ENCODE measurements at regions not wholly inside any gene's neighbourhood (a gene's known extent, or its start where the extent isn't known, plus 50 kb on each side); places are given as distances from the start of the nearest gene placed in this dataset.

- H3K36me3 ChIP-seq (ENCODE audit: insufficient read depth, low read length) = no peaks in the 10 kb centered on the region
- no peaks in the 10 kb centered on the region for H3K4me1 ChIP-seq (ENCODE audit: insufficient read depth, low read length)
- H3K9me3 ChIP-seq (ENCODE audit: control insufficient read depth, insufficient read depth, low read length) = no peaks in the 10 kb centered on the region
- H3K9ac ChIP-seq (ENCODE audit: low read depth, low read length) = no peak overlapping the region
Observed at GRCh38 chr3:110063178-110063577, 725.8 kb upstream of the DPPA4 start.

GRCh38 chr3:110066206-110066605 is 728.9 kb upstream of the DPPA4 start:
- H3K4me1 ChIP-seq (ENCODE audit: insufficient read depth, low read length) = no peaks in the 10 kb centered on the region
- H3K36me3 ChIP-seq (ENCODE audit: insufficient read depth, low read length) = no peaks in the 10 kb centered on the region
- H3K9ac ChIP-seq (ENCODE audit: low read depth, low read length) = no peak overlapping the region
- H3K9me3 ChIP-seq (ENCODE audit: control insufficient read depth, insufficient read depth, low read length) = no peaks in the 10 kb centered on the region

GRCh38 chr3:110067527-110067926 is 730.2 kb upstream of the DPPA4 start:
- Histone ChIP-seq H3K4me1 (ENCODE audit: insufficient read depth, low read length) (no peaks in the 10 kb centered on the region), H3K9me3 (ENCODE audit: control insufficient read depth, insufficient read depth, low read length) (no peaks in the 10 kb centered on the region), H3K36me3 (ENCODE audit: insufficient read depth, low read length) (no peaks in the 10 kb centered on the region), H3K9ac (ENCODE audit: low read depth, low read length) (no peak overlapping the region)

- Histone ChIP-seq H3K9ac (ENCODE audit: low read depth, low read length) (no peak overlapping the region), H3K4me1 (ENCODE audit: insufficient read depth, low read length) (no peaks in the 10 kb centered on the region), H3K36me3 (ENCODE audit: insufficient read depth, low read length) (no peaks in the 10 kb centered on the region), H3K9me3 (ENCODE audit: control insufficient read depth, insufficient read depth, low read length) (no peaks in the 10 kb centered on the region; the same call in 1 of the 2 replicates)
Observed at GRCh38 chr3:110069761-110070160, 732.4 kb upstream of the DPPA4 start.

GRCh38 chr3:110070161-110070916 is 733.0 kb upstream of the DPPA4 start:
- Histone ChIP-seq H3K9me3 (ENCODE audit: control insufficient read depth, insufficient read depth, low read length) (no peaks in the 10 kb centered on the region; the same call in 1 of the 2 replicates), H3K9ac (ENCODE audit: low read depth, low read length) (no peak overlapping the region), H3K4me1 (ENCODE audit: insufficient read depth, low read length) (no peaks in the 10 kb centered on the region), H3K36me3 (ENCODE audit: insufficient read depth, low read length) (no peaks in the 10 kb centered on the region)

- H3K4me1 ChIP-seq (ENCODE audit: insufficient read depth, low read length) = no peaks in the 10 kb centered on the region
- no peaks in the 10 kb centered on the region; the same call in 1 of the 2 replicates for H3K9me3 ChIP-seq (ENCODE audit: control insufficient read depth, insufficient read depth, low read length)
- no peak overlapping the region for H3K9ac ChIP-seq (ENCODE audit: low read depth, low read length)
- no peaks in the 10 kb centered on the region for H3K36me3 ChIP-seq (ENCODE audit: insufficient read depth, low read length)
Observed at GRCh38 chr3:110074095-110074494, 736.7 kb upstream of the DPPA4 start.

GRCh38 chr3:110077093-110077492 is 739.7 kb upstream of the DPPA4 start:
- H3K9me3 ChIP-seq (ENCODE audit: control insufficient read depth, insufficient read depth, low read length) = no peaks in the 10 kb centered on the region; the same call in 1 of the 2 replicates

GRCh38 chr3:110093411-110093810 is 756.1 kb upstream of the DPPA4 start:
- no peaks in the 10 kb centered on the region for H3K4me1 ChIP-seq (ENCODE audit: insufficient read depth, low read length)
- no peaks in the 10 kb centered on the region; the same call in 1 of the 2 replicates for H3K36me3 ChIP-seq (ENCODE audit: insufficient read depth, low read length)
- H3K9me3 ChIP-seq (ENCODE audit: control insufficient read depth, insufficient read depth, low read length) = peaks cover 5% of the 10 kb centered on the region; the same call in 1 of the 2 replicates
- no peak overlapping the region for H3K9ac ChIP-seq (ENCODE audit: low read depth, low read length)

More at GRCh38 chr3:110077093-110077492, 739.7 kb upstream of the DPPA4 start:
- no peaks in the 10 kb centered on the region for H3K36me3 ChIP-seq (ENCODE audit: insufficient read depth, low read length)
- no peak overlapping the region for H3K9ac ChIP-seq (ENCODE audit: low read depth, low read length)
- no peaks in the 10 kb centered on the region for H3K4me1 ChIP-seq (ENCODE audit: insufficient read depth, low read length)

- Histone ChIP-seq H3K9me3 (ENCODE audit: control insufficient read depth, insufficient read depth, low read length) (peaks cover 5% of the 10 kb centered on the region; the same call in 1 of the 2 replicates), H3K4me1 (ENCODE audit: insufficient read depth, low read length) (no peaks in the 10 kb centered on the region), H3K36me3 (ENCODE audit: insufficient read depth, low read length) (no peaks in the 10 kb centered on the region; the same call in 1 of the 2 replicates), H3K9ac (ENCODE audit: low read depth, low read length) (no peak overlapping the region)
Observed at GRCh38 chr3:110093812-110094401, 756.6 kb upstream of the DPPA4 start.

GRCh38 chr3:110099711-110100110 is 762.4 kb upstream of the DPPA4 start:
- Histone ChIP-seq H3K4me1 (ENCODE audit: insufficient read depth, low read length) (no peaks in the 10 kb centered on the region), H3K9ac (ENCODE audit: low read depth, low read length) (no peak overlapping the region), H3K36me3 (ENCODE audit: insufficient read depth, low read length) (no peaks in the 10 kb centered on the region), H3K9me3 (ENCODE audit: control insufficient read depth, insufficient read depth, low read length) (no peaks in the 10 kb centered on the region)

- Histone ChIP-seq H3K9ac (ENCODE audit: low read depth, low read length) (no peak overlapping the region), H3K9me3 (ENCODE audit: control insufficient read depth, insufficient read depth, low read length) (no peaks in the 10 kb centered on the region), H3K4me1 (ENCODE audit: insufficient read depth, low read length) (no peaks in the 10 kb centered on the region), H3K36me3 (ENCODE audit: insufficient read depth, low read length) (no peaks in the 10 kb centered on the region)
Observed at GRCh38 chr3:110101361-110101760, 764.0 kb upstream of the DPPA4 start.

GRCh38 chr3:110106805-110107204 is 769.5 kb upstream of the DPPA4 start:
- H3K9me3 ChIP-seq (ENCODE audit: control insufficient read depth, insufficient read depth, low read length) = no peaks in the 10 kb centered on the region
- H3K36me3 ChIP-seq (ENCODE audit: insufficient read depth, low read length) = no peaks in the 10 kb centered on the region
- H3K9ac ChIP-seq (ENCODE audit: low read depth, low read length) = no peak overlapping the region
- peaks cover 5% of the 10 kb centered on the region; the same call in 1 of the 2 replicates for H3K4me1 ChIP-seq (ENCODE audit: insufficient read depth, low read length)

- no peak overlapping the region for H3K9ac ChIP-seq (ENCODE audit: low read depth, low read length)
- H3K4me1 ChIP-seq (ENCODE audit: insufficient read depth, low read length) = no peaks in the 10 kb centered on the region
- no peaks in the 10 kb centered on the region; the same call in 1 of the 2 replicates for H3K36me3 ChIP-seq (ENCODE audit: insufficient read depth, low read length)
- H3K9me3 ChIP-seq (ENCODE audit: control insufficient read depth, insufficient read depth, low read length) = no peaks in the 10 kb centered on the region
Observed at GRCh38 chr3:110123946-110124345, 786.6 kb upstream of the DPPA4 start.

GRCh38 chr3:110126065-110126464 is 788.7 kb upstream of the DPPA4 start:
- no peaks in the 10 kb centered on the region for H3K9me3 ChIP-seq (ENCODE audit: control insufficient read depth, insufficient read depth, low read length)
- no peaks in the 10 kb centered on the region for H3K4me1 ChIP-seq (ENCODE audit: insufficient read depth, low read length)
- no peaks in the 10 kb centered on the region; the same call in 1 of the 2 replicates for H3K36me3 ChIP-seq (ENCODE audit: insufficient read depth, low read length)
- no peak overlapping the region for H3K9ac ChIP-seq (ENCODE audit: low read depth, low read length)

- H3K36me3 ChIP-seq (ENCODE audit: insufficient read depth, low read length) = no peaks in the 10 kb centered on the region
- H3K9ac ChIP-seq (ENCODE audit: low read depth, low read length) = no peak overlapping the region
- H3K9me3 ChIP-seq (ENCODE audit: control insufficient read depth, insufficient read depth, low read length) = no peaks in the 10 kb centered on the region
- H3K4me1 ChIP-seq (ENCODE audit: insufficient read depth, low read length) = no peaks in the 10 kb centered on the region
Observed at GRCh38 chr3:110133971-110134370, 796.6 kb upstream of the DPPA4 start.
